ENCODE measurements at regions not wholly inside any gene's neighbourhood (a gene's known extent, or its start where the extent isn't known, plus 50 kb on each side); places are given as distances from the start of the nearest gene placed in this dataset.
"Not testable (repeated sequence)": the region's sequence is repeated elsewhere in the genome, so short reads cannot be mapped to it uniquely, and the experiment has no call there.

DNA sequence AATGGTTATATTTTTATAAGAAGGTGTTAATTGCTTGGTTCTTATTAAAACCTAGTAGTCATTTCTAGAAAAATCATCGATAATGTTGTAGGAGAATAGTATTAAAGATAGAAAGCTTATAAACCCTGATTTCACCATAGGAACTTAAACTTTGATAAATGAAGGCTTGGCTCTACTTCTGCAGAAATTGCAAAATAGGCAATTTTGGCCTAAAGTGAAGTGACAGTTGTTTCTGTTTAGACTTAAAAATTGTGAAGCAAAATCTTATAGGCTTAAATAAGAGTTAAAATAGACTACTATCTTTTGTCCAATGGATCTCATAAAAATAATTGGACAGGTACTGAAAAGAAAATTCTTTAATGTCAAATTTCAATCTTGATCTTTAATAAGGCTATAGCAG lies 321.6 kb upstream of the FZD8 start:
- H3K4me3 ChIP-seq (ENCODE audit: low read depth, low read length): no peak overlapping the region
- TF ChIP-seq, protein P1, sequence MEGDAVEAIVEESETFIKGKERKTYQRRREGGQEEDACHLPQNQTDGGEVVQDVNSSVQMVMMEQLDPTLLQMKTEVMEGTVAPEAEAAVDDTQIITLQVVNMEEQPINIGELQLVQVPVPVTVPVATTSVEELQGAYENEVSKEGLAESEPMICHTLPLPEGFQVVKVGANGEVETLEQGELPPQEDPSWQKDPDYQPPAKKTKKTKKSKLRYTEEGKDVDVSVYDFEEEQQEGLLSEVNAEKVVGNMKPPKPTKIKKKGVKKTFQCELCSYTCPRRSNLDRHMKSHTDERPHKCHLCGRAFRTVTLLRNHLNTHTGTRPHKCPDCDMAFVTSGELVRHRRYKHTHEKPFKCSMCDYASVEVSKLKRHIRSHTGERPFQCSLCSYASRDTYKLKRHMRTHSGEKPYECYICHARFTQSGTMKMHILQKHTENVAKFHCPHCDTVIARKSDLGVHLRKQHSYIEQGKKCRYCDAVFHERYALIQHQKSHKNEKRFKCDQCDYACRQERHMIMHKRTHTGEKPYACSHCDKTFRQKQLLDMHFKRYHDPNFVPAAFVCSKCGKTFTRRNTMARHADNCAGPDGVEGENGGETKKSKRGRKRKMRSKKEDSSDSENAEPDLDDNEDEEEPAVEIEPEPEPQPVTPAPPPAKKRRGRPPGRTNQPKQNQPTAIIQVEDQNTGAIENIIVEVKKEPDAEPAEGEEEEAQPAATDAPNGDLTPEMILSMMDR (IDR thresholded peaks at IDR 0.05; ENCODE audit: borderline replicate concordance, insufficient read depth, low read depth, low read length): no peak

DNA sequence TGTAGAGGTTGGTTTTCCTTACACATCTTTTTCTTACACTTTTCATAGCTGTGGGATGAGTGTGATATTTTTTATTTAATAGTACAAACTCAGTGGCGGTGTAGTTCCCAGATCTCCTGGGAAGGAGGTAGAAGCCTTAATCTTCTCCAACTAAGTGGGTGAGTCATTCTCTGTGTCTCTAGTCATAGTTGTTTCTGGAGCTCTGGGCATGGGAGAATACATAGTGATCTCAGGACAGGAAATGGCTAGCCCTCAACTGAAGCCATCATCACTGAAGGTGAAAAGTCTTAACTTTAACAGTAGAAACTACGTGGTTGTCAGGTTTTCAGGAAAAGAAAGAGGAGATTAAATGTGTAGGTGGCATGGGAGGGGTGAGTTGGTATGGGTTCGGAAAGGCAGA lies 319.4 kb upstream of the FZD8 start:
- H3K4me3 ChIP-seq (ENCODE audit: low read depth, low read length): no peak overlapping the region
- TF ChIP-seq, protein P1 (IDR thresholded peaks at IDR 0.05; ENCODE audit: borderline replicate concordance, insufficient read depth, low read depth, low read length): no peak

DNA sequence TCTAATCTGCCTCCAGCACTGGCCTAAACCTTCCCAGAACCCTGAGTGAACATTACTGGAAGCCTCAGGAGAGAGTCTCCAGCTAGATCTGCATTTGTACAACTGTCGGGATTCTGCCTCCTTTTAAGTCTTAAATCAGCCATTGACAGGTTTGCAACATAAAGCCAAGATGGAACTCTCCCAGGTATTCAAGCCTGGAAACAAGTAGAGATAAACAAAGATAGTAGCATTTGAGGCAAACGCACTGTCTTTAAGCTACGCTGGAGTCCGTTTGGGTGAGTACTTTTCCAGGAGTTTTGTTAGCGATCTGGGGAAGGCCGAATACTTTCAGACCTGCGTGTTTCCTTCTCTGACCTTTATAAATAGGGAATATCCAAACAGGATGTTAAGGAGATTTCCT lies 317.2 kb upstream of the FZD8 start:
- TF ChIP-seq, protein P1 (IDR thresholded peaks at IDR 0.05; ENCODE audit: borderline replicate concordance, insufficient read depth, low read depth, low read length): no peak

DNA sequence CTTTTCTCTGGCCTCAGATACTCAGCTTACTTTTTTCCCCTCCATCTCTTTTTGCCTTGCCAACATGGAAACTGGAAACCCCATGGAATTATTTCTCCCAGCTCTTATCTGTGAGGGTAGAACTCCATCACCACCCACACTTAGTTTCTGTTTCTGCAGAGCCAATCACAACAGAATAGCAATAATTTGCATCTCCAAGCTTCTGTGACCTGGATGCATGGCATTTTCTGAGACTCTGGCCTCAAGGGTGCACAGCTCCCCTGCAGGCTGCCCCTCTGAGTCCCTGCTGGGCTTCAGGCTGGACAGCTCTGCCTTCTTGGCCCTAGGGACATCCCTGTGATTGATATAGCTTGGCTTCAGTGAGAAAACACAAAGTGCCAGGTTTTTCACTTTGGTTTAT lies 316.5 kb upstream of the FZD8 start:
- H3K4me3 ChIP-seq (ENCODE audit: low read depth, low read length): not testable (repeated sequence)

More for the DNA sequence above, 317.2 kb upstream of the FZD8 start:
- H3K4me3 ChIP-seq (ENCODE audit: low read depth, low read length): no peak overlapping the region

- TF ChIP-seq, protein P1 (IDR thresholded peaks at IDR 0.05; ENCODE audit: borderline replicate concordance, insufficient read depth, low read depth, low read length): no peak
- no peak overlapping the region for H3K4me3 ChIP-seq (ENCODE audit: low read depth, low read length)
Observed at GRCh38 chr10:35950701-35951100, 308.6 kb upstream of the FZD8 start.

GRCh38 chr10:35950226-35950625 lies 308.1 kb upstream of the FZD8 start:
- H3K4me3 ChIP-seq (ENCODE audit: low read depth, low read length): no peak overlapping the region
- TF ChIP-seq, protein P1 (IDR thresholded peaks at IDR 0.05; ENCODE audit: borderline replicate concordance, insufficient read depth, low read depth, low read length): no peak

- TF ChIP-seq, protein P1 (IDR thresholded peaks at IDR 0.05; ENCODE audit: borderline replicate concordance, insufficient read depth, low read depth, low read length): no peak
- H3K4me3 ChIP-seq (ENCODE audit: low read depth, low read length): no peak overlapping the region
Observed at GRCh38 chr10:35949811-35950211, 307.7 kb upstream of the FZD8 start.

DNA sequence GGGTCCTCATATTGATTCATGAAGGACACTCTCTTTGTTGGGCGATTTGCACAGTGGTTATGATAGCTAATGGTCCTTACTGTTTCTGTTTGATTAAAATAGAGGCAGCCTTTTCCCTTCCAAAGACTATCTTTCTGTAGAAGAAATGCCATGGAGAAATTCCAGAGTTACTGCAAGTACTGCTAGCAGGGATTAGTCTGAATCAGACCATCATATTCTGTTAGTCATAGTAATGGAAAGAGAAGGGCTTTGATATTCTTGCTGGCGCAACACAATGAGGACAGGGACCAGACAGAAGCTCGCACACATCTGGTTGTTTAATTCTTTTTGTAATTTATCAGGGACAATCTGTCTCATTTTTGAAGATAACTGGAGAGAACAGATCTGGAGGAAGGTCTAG lies 304.5 kb upstream of the FZD8 start:
- H3K4me3 ChIP-seq (ENCODE audit: low read depth, low read length): no peak overlapping the region
- TF ChIP-seq, protein P1 (IDR thresholded peaks at IDR 0.05; ENCODE audit: borderline replicate concordance, insufficient read depth, low read depth, low read length): no peak

Measured in GM12875 (cell line).